ENCODE measurements at regions not wholly inside any gene's neighbourhood (a gene's known extent, or its start where the extent isn't known, plus 50 kb on each side); places are given as distances from the start of the nearest gene placed in this dataset.

DNA sequence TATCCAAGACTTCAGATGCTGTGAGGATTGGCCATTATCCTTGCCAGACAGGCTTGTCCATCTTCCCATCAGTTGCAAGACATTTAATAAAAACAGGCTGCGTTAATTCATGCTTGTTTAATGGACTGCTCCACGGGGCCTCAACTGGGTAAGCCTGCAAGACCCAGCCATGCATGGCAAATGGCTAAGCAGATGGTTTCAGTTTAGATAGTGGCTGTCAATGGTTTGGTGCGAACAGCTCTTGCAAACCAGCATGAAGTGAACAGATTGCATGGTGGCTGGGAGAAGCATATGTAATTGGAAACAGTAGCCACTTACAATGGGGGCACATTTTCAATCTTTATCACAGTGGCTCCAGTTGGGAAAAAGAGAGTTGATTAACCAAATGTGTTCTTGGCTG is 628.2 kb upstream of the KLF4 start:
- Histone ChIP-seq H3K9ac (ENCODE audit: insufficient read depth, low read length, poor library complexity, severe bottlenecking) (no peak overlapping the region), H3K4me2 (replicated peaks; ENCODE audit: extremely low read depth, low read length, poor library complexity, severe bottlenecking) (no peak overlapping the region), H3K36me3 (replicated peaks in 1 of 2; ENCODE audit: control insufficient read depth in 1 of 2, insufficient read depth in 2 of 2, low read length in 2 of 2) (no peaks in the 10 kb centered on the region), H3K79me2 (ENCODE audit: insufficient read depth, low read length) (no peaks in the 10 kb centered on the region), H2AFZ (ENCODE audit: insufficient read depth, low read depth, low read length, poor library complexity, severe bottlenecking) (no peak overlapping the region), H3K27me3 (ENCODE audit: control insufficient read depth in 2 of 2, insufficient read depth in 2 of 2, low read length in 2 of 2) (no peaks in the 10 kb centered on the region), H3K9me3 (replicated peaks in 1 of 2; ENCODE audit: control insufficient read depth in 1 of 2, insufficient read depth in 1 of 2, low read length in 2 of 2) (no peaks in the 10 kb centered on the region), H4K20me1 (ENCODE audit: insufficient read depth, low read length) (no peaks in the 10 kb centered on the region), H3K27ac (ENCODE audit: low read depth in 1 of 2, low read length in 2 of 2) (no peak overlapping the region), H3K4me1 (ENCODE audit: control insufficient read depth in 1 of 2, insufficient read depth in 2 of 2, low read length in 2 of 2) (peaks cover 13 to 15% of the 10 kb centered on the region in 2 donors), H3K4me3 (replicated peaks in 1 of 3; ENCODE audit: low read depth in 2 of 3, low read length in 3 of 3) (no peak overlapping the region)
- 100% methylated on average over 2 of the region's 3 CpGs for WGBS (ENCODE audit: insufficient coverage)
- intact Hi-C loops (cut with micrococcal nuclease) = no loop called here
- H3K4me1 Mint-ChIP-seq = peaks cover 12% of the 10 kb centered on the region
- no peaks in the 10 kb centered on the region for H3K36me3 Mint-ChIP-seq
- H3K9me3 Mint-ChIP-seq = peaks cover 0 to 9% (median 0%) of the 10 kb centered on the region in 7 donors
- DNase-seq = no peak
- peaks cover 0 to 6% (median 0%) of the 10 kb centered on the region in 3 donors for H3K27me3 Mint-ChIP-seq (ENCODE audit: low read depth in 3 of 3)
- TF ChIP-seq, protein P1, sequence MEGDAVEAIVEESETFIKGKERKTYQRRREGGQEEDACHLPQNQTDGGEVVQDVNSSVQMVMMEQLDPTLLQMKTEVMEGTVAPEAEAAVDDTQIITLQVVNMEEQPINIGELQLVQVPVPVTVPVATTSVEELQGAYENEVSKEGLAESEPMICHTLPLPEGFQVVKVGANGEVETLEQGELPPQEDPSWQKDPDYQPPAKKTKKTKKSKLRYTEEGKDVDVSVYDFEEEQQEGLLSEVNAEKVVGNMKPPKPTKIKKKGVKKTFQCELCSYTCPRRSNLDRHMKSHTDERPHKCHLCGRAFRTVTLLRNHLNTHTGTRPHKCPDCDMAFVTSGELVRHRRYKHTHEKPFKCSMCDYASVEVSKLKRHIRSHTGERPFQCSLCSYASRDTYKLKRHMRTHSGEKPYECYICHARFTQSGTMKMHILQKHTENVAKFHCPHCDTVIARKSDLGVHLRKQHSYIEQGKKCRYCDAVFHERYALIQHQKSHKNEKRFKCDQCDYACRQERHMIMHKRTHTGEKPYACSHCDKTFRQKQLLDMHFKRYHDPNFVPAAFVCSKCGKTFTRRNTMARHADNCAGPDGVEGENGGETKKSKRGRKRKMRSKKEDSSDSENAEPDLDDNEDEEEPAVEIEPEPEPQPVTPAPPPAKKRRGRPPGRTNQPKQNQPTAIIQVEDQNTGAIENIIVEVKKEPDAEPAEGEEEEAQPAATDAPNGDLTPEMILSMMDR (IDR thresholded peaks at IDR 0.05) = no peak
- H3K27ac Mint-ChIP-seq = no peak overlapping the region
- H3K4me3 Mint-ChIP-seq = no peak overlapping the region

DNA sequence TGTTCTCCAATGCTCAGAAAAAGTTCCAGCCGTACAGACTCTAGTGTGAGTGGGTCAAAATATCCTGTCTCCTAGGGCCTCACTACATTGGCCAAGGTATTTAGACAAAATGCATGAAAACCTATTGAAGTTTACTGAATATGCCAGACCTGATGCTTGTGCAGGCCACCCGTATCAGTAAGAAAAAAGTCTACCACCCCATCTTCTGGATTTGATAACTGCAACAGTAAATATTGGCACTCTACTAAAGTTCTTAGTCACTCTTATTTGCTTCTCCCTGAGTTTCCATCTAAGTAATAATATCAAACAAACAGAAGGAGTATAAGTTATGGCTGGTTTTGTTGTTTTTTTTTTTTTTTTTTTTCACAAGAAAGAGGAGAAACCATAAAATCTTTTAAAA is 627.7 kb upstream of the KLF4 start:
- Histone ChIP-seq H3K4me2 (replicated peaks; ENCODE audit: extremely low read depth, low read length, poor library complexity, severe bottlenecking) (no peak overlapping the region), H2AFZ (ENCODE audit: insufficient read depth, low read depth, low read length, poor library complexity, severe bottlenecking) (no peak overlapping the region), H3K9me3 (replicated peaks in 1 of 2; ENCODE audit: control insufficient read depth in 1 of 2, insufficient read depth in 1 of 2, low read length in 2 of 2) (no peaks in the 10 kb centered on the region), H3K9ac (ENCODE audit: insufficient read depth, low read length, poor library complexity, severe bottlenecking) (no peak overlapping the region), H3K36me3 (replicated peaks in 1 of 2; ENCODE audit: control insufficient read depth in 1 of 2, insufficient read depth in 2 of 2, low read length in 2 of 2) (no peaks in the 10 kb centered on the region), H3K27me3 (ENCODE audit: control insufficient read depth in 2 of 2, insufficient read depth in 2 of 2, low read length in 2 of 2) (no peaks in the 10 kb centered on the region), H3K27ac (ENCODE audit: low read depth in 1 of 2, low read length in 2 of 2) (no peak overlapping the region), H4K20me1 (ENCODE audit: insufficient read depth, low read length) (no peaks in the 10 kb centered on the region), H3K4me1 (ENCODE audit: control insufficient read depth in 1 of 2, insufficient read depth in 2 of 2, low read length in 2 of 2) (peaks cover 13 to 16% of the 10 kb centered on the region in 2 donors), H3K4me3 (replicated peaks in 1 of 3; ENCODE audit: low read depth in 2 of 3, low read length in 3 of 3) (no peak overlapping the region), H3K79me2 (ENCODE audit: insufficient read depth, low read length) (no peaks in the 10 kb centered on the region)
- DNase-seq = no peak
- peaks cover 0 to 7% (median 0%) of the 10 kb centered on the region in 7 donors for H3K9me3 Mint-ChIP-seq
- H3K36me3 Mint-ChIP-seq = no peaks in the 10 kb centered on the region
- WGBS (ENCODE audit: insufficient coverage) = 100% methylated on average over 1 of the region's 2 CpGs
- H3K4me1 Mint-ChIP-seq = peaks cover 12% of the 10 kb centered on the region
- no peak overlapping the region for H3K27ac Mint-ChIP-seq
- intact Hi-C loops (cut with micrococcal nuclease) = no loop called here
- TF ChIP-seq, protein P1 (IDR thresholded peaks at IDR 0.05) = no peak
- peaks cover 0 to 6% (median 0%) of the 10 kb centered on the region in 3 donors for H3K27me3 Mint-ChIP-seq (ENCODE audit: low read depth in 3 of 3)
- no peak overlapping the region for H3K4me3 Mint-ChIP-seq

Data from CD14-positive monocyte (primary cell).